ENCODE measurements at regions not wholly inside any gene's neighbourhood (a gene's known extent, or its start where the extent isn't known, plus 50 kb on each side); places are given as distances from the start of the nearest gene placed in this dataset.

DNA sequence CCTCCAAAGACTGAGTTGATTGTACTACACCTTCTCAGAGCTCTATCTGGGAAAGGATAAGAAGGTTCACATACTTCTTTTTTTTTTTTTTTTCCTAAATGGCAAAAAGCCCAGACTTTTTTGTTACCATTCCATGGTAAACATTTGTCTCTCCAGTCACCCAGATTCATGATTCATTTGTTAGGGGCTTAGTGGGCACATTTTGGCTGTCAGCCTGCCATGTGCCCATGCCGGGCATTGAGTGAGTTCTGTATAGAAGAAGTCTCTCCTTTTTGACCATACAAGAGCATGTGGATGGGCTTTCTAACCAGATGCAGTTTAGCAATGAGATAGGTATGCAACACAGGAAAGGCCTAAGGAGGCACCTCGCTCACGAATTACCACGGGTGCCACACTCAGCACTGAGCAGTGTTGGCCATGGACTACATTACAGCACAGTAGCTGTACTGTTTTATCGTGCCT is 447.5 kb upstream of the HSF2 start:
- TF ChIP-seq ATF1 (CRISPR knock-in tag; IDR thresholded peaks at IDR 0.05) (no peak), ATF1 (tag; IDR thresholded peaks at IDR 0.05) (no peak), TRIM24 (IDR thresholded peaks at IDR 0.05) (no peak), NR2C1 (IDR thresholded peaks at IDR 0.05) (no peak), NR2C1 (tag; IDR thresholded peaks at IDR 0.05) (no peak)

All from K562 (cell line).